GM19239 (cell line): ENCODE measurements at regions not wholly inside any gene's neighbourhood (a gene's known extent, or its start where the extent isn't known, plus 50 kb on each side); places are given as distances from the start of the nearest gene placed in this dataset.

ENCODE experiments used
- DNase-seq: peaks from one replicate; pipeline ENCODE4 v3.0.0; 2011; ENCODE audit warnings: low spot score; ENCODE audit not compliant: insufficient read length
- FAIRE-seq: peaks from 2 replicates; lab custom pipeline; 2011; peaks lifted over from hg19 to GRCh38; lab: Jason Lieb, UNC

GRCh38 chr10:10941127-10941730 lies 76.4 kb upstream of the CELF2 start:
- FAIRE-seq = no peak
- no peak for DNase-seq

DNA sequence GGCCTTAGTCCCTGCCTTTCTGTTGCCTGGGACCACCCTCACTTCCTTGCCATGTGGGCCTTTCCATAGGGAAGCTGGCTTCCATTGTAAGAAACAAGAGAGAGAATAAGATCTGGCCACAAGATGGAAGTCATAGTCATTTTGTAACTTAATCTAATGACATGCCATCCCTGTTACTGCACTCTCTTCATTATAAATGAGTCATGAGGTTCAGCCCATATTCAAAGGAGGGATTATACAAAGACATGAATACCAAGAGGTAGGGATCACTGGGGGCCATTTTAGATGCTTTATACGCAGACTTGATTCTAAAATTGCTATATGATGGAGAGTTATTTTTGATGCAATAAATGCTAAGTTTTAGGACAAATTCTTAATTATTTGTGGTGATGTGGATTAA lies 75.2 kb upstream of the CELF2 start:
- DNase-seq = no peak
- FAIRE-seq = no peak

DNA sequence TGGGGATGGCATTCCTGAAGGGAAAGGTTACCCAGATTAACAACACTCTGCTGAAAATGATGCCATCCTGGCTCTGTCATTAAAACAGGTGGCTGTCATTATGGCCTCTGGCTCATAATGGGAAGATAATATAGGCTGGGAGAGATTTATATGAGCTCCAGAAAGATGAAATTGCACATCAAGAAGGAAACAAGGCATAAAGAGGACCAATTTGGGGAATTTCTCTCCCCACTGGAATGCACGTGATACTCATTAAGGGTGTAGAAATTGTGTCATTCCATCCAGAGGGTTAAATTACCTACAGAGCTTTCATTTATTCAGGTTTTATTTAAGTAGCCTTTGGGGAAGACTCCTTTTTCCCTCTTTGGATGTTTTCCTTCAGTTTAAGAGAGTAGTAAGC lies 71.6 kb upstream of the CELF2 start:
- FAIRE-seq (no peak), DNase-seq (no peak)

DNA sequence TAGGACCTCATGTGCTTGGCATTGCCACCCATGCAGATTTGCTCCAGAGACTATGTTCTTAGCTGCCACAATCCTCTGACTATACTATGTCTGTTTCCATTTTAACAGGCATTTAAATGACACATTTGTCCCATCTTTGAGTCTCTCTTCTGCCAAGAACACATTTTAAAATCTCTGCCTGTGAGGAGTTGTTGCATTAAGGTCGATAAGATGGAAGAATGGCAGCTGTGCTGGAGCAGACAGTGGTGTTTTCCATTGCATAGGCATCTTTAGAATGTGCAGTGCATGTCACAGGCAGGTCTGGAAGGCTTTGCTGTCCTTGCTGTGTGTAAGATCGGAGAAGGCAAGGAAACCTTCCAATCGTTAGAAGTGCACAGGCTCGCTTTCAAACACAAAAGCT lies 70.9 kb upstream of the CELF2 start:
- DNase-seq (no peak), FAIRE-seq (no peak)

DNA sequence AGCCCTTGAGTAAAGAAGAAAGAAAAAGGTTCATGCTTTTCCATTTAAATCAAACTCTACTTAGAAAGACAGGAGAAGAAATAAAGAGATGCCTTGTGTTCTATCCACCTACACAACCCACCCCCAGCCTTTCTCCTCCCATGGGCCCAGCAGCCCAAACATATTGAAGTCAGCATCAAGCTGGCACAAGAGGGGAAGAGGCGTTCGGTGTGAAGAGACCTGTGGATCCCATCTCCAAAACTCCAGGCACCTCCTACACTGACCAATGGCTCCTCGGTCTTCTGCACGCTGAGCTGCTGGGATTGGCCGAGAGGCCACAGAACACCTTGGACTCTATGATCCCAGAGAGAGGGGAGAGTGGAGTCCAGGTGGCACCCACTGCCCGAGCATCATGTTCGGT lies 66.0 kb upstream of the CELF2 start:
- DNase-seq = no peak
- FAIRE-seq = no peak

DNA sequence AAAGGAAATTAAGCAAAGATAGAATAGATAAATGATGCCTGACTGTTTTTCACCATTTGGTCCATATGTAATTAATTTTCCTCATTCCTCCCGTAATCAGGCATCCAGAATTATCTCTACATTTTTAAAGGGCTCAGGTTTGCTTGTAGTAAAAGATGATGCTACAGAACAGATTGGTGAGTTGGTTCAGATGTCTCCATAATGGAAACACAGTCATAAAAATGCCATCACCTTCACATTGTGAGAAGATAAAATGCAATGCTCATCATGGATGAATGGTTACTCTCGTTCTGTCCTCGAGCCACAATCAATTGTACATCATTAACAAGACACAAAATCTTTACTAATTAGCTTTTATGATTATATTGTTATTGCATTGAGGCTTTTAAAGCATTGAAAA lies 64.9 kb upstream of the CELF2 start:
- DNase-seq (no peak), FAIRE-seq (no peak)

GRCh38 chr10:10956681-10957542 lies 60.8 kb upstream of the CELF2 start:
- FAIRE-seq (no peak), DNase-seq (no peak)

- no peak for DNase-seq
- no peak for FAIRE-seq
These were observed 59.6 kb upstream of the CELF2 start for GRCh38 chr10:10958041-10958440.

DNA sequence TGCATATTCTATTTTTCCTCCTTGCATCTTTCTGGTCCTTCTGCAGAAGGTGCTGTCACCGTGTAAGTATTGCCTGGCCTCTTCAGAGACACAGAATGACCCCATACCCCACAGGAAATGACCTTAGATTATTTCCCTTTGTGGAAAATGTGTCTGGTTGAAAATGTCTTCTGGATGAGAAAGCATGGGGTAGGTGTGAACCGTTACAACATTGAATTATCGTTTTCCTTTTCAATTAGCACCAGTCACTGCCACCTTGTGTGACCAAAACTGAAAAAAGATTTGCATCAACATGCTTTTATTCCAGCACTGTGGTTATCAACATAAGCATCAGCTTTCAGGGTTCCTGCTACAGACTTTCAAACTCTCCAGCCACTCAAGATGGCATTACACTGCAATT lies 58.0 kb upstream of the CELF2 start:
- DNase-seq (no peak), FAIRE-seq (peak; percentile 23)

DNA sequence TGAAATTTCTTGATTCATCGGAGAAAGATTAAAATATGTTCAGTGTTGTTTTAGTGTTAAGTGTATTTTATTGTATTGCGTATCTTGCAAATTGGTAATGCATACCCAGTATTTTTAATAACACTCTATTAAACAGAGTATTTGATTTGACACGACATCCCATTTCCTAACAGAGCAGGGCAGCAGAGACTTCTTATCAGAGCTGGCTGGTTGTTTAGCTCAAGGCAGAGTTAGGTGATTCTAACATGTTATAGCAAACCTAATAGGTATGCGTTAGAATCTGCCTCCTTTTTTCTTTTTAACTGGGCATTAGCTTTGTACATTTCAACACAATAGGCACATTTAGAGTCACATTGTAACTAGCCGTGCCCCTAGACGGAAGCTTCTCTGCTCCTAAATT lies 57.1 kb upstream of the CELF2 start:
- DNase-seq = no peak
- FAIRE-seq = no peak

GRCh38 chr10:10961072-10961471 lies 56.6 kb upstream of the CELF2 start:
- FAIRE-seq = no peak
- no peak for DNase-seq

DNA sequence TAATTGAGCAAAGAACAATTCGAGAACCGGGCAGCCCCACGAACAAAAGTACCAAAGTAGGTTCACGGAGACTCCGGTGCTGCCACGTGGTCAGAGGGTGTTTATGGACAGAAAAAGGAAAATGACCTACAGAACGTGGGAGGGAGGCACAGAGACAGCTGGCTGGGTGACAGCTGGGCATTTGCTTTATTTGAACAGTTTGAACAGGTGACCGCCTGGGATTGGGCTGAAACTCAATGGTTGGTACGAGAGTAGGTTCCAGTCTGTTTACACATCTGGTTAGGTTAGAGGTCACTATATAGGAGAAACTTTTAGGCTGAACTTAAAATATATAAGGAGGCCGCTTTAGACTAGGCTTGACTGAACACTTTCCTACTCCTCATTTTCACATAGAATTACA lies 50.6 kb upstream of the CELF2 start:
- no peak for DNase-seq
- FAIRE-seq = no peak

DNA sequence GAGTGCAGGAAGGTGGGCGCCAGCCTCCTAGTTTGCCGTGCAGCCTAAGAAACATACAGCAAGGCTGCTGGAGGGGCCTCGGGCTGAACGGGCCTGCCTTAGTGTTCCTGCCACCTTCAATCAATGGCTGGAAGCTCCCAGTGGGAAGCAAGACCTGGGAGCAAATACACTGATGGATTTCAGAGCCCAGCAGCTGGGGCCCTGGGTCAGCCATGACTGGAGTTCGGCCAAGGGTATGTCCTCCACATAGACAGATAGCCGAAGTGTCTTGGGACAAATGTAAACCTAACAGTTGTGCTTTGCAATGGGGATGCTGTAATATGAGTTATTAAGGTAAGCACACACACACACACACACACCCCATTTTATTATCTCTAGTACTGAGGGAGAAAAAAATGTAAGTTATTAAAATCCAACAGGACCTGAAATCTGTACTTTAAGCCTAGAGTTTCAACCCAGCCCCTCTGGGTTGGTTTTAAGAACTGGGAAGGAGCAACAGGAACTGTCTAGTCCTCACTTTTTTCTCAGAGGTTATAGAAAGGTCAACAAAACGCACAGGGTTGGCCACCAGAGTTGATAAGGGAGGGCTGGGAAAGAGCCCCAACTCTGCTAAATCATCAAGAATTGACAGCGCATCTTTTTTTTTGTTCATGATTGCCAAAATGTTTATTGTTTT lies 50.0 kb upstream of the CELF2 start:
- DNase-seq = no peak
- no peak for FAIRE-seq
